GM23248 (cell line): ENCODE measurements at regions not wholly inside any gene's neighbourhood (a gene's known extent, or its start where the extent isn't known, plus 50 kb on each side); places are given as distances from the start of the nearest gene placed in this dataset.

Experiments
- EZH2 ChIP-seq: fragments of 200-600 bp; sonication (generic); IDR thresholded peaks from 2 replicates; pipeline ENCODE4 v1.6.1; 2018; ENCODE audit warnings: antibody characterized with exemption, mild to moderate bottlenecking; ENCODE audit not compliant: insufficient read depth, poor library complexity, severe bottlenecking
- EZH2phosphoT487 ChIP-seq: fragments of 200-600 bp; sonication (generic); IDR thresholded peaks from 2 replicates; pipeline ENCODE4 v1.6.1; 2018; ENCODE audit warnings: antibody characterized with exemption, moderate library complexity, mild to moderate bottlenecking, low read depth; ENCODE audit not compliant: insufficient read depth

DNA sequence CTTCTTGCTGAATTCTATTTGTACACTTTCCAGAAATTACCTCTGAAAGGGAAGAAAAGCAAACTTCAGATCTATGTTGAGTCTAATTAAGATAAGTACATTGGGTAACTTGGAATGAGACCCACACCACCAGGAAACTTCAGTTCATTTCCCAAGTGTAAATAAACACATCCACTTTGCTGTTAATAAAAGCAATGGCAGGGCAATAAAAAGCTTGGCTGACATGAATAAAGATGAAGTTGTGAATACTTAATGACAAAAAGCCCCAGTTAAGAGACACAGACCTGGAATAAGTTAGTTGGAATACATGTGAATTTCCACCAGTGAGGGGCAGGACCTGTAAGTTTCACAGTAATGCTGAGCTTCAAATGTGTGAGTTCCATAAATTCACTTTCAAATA is 83.3 kb downstream of the MEX3B start:
- no peak for TF ChIP-seq EZH2phosphoT487
- no peak for TF ChIP-seq EZH2
